GM12878 (cell line): ENCODE measurements at regions not wholly inside any gene's neighbourhood (a gene's known extent, or its start where the extent isn't known, plus 50 kb on each side); places are given as distances from the start of the nearest gene placed in this dataset.
"Not testable (repeated sequence)": the region's sequence is repeated elsewhere in the genome, so short reads cannot be mapped to it uniquely, and the experiment has no call there.

Source experiments
- ATAC-seq: fragments of 200-7000 bp; cut with Tn5 transposase; 3 replicates; pipeline ENCODE4 v1.9.1; 2020; ENCODE audit warnings: mild to moderate bottlenecking, moderate library complexity
- BruUV-seq: library from RNA; stranded (reverse); fragments of 400-500 nt; replicated peaks from 2 replicates; lab custom pipeline; 2021; lab: Mats Ljungman, UMichigan
- CTCF ChIA-PET: fragments of 300-600 bp; sonication (Branson Sonifier 250); formaldehyde crosslinking; extraction: SDS; loops from one replicate; lab custom pipeline; 2021; ENCODE audit warnings: inconsistent platforms; lab: Yijun Ruan, JAX
- POLR2A ChIA-PET: fragments of 350-600 bp; formaldehyde crosslinking; extraction: SDS; loops from one replicate; lab custom pipeline; 2021; ENCODE audit warnings: inconsistent platforms; lab: Charles Lee
- RAD21 ChIA-PET: fragments of 300-600 bp; sonication (Branson Sonifier 250); formaldehyde crosslinking; loops from one replicate; lab custom pipeline; 2023; ENCODE audit warnings: antibody characterized with exemption; ENCODE audit not compliant: unreplicated experiment; lab: Charles Lee
- SMC1A ChIA-PET: fragments of 300-600 bp; sonication (Branson Sonifier 250); formaldehyde crosslinking; loops from one replicate; lab custom pipeline; 2023; ENCODE audit not compliant: unreplicated experiment, uncharacterized antibody; lab: Charles Lee
- DNase-seq: peaks from one replicate; pipeline ENCODE4 v3.0.0-alpha.2; 2011; ENCODE audit warnings: low read depth, low spot score
- FAIRE-seq: peaks from 3 replicates; lab custom pipeline; 2011; peaks lifted over from hg19 to GRCh38; lab: Jason Lieb, UNC
- H2AFZ ChIP-seq: 2 replicates; pipeline ENCODE4 v1.6.0; 2011; ENCODE audit warnings: low read depth, low read length, control low read depth; ENCODE audit not compliant: control insufficient read depth
- H3K27ac ChIP-seq: 2 replicates; pipeline ENCODE4 v1.5.1; 2011; ENCODE audit warnings: control low read depth; ENCODE audit not compliant: control insufficient read depth, insufficient read depth
- H3K27me3 ChIP-seq, 2 experiments: replicated peaks in 1 of 2; 2 replicates each; pipeline versions ENCODE4 v1.6.0 to v1.6.1; 2011; ENCODE audit warnings: low read length in 1 of 2; ENCODE audit not compliant: control insufficient read depth in 2 of 2, insufficient read depth in 2 of 2
- H3K36me3 ChIP-seq, 2 experiments: 2 replicates each; pipeline ENCODE4 v1.5.1; 2011; ENCODE audit warnings: low read length in 1 of 2; ENCODE audit not compliant: control insufficient read depth in 2 of 2, insufficient read depth in 2 of 2
- H3K4me1 ChIP-seq: 2 replicates; pipeline ENCODE4 v1.6.1; 2011; ENCODE audit warnings: mild to moderate bottlenecking, low read length, moderate library complexity, mixed read lengths; ENCODE audit not compliant: control insufficient read depth, insufficient read depth
- H3K4me2 ChIP-seq: 2 replicates; pipeline ENCODE4 v1.6.0; 2011; ENCODE audit warnings: control low read depth; ENCODE audit not compliant: control insufficient read depth, insufficient read depth
- H3K4me3 ChIP-seq: fragments of 200-600 bp; sonication (generic); 2 replicates; pipeline ENCODE4 v1.5.1; 2016
- H3K79me2 ChIP-seq: 2 replicates; pipeline ENCODE4 v1.6.0; 2011; ENCODE audit warnings: low read length; ENCODE audit not compliant: control insufficient read depth, insufficient read depth
- H3K9ac ChIP-seq: 2 replicates; pipeline ENCODE4 v1.8.0; 2011; ENCODE audit warnings: low read length, control low read depth, mixed read lengths; ENCODE audit not compliant: control insufficient read depth, insufficient read depth
- H3K9me3 ChIP-seq: replicated peaks from 3 replicates; pipeline ENCODE4 v1.5.1; 2011; ENCODE audit warnings: mild to moderate bottlenecking, low read length; ENCODE audit not compliant: control insufficient read depth, insufficient read depth
- H4K20me1 ChIP-seq: 2 replicates; pipeline ENCODE4 v1.6.0; 2011; ENCODE audit not compliant: control insufficient read depth, insufficient read depth
- ATF3 ChIP-seq: IDR thresholded peaks from 2 replicates; pipeline ENCODE4 v1.6.1; 2011; ENCODE audit warnings: low read depth, mild to moderate bottlenecking, low read length, moderate library complexity, borderline replicate concordance; ENCODE audit errors: extremely low read depth
- BHLHE40 ChIP-seq, 2 experiments: fragments of 450-650 bp in 1 of 2; IDR thresholded peaks; 2 replicates each; pipeline ENCODE4 v1.6.1; 2011 to 2017; ENCODE audit warnings: low read depth in 2 of 2, borderline replicate concordance in 1 of 2, improper control_type of control experiment in 1 of 2, low read length in 1 of 2, mild to moderate bottlenecking in 1 of 2
- BMI1 ChIP-seq: fragments of 450-650 bp; IDR thresholded peaks from 2 replicates; pipeline ENCODE4 v1.6.1; 2016; ENCODE audit warnings: mild to moderate bottlenecking, moderate library complexity, borderline replicate concordance
- CTCF ChIP-seq, 3 experiments: IDR thresholded peaks in 2 of 3; conservative IDR thresholded peaks in 1 of 3; 2 replicates each; pipeline ENCODE4 v1.5.1; 2011; ENCODE audit warnings: low read depth in 3 of 3, low read length in 3 of 3, mild to moderate bottlenecking in 3 of 3, control low read depth in 2 of 3, moderate library complexity in 2 of 3, inconsistent platforms in 1 of 3, mixed read lengths in 1 of 3; ENCODE audit not compliant: control insufficient read depth in 2 of 3, insufficient read depth in 1 of 3; ENCODE audit errors: extremely low read depth in 1 of 3
- MLLT1 ChIP-seq: fragments of 450-650 bp; IDR thresholded peaks from 2 replicates; pipeline ENCODE4 v1.6.1; 2016; ENCODE audit warnings: mild to moderate bottlenecking
- NRF1 ChIP-seq: conservative IDR thresholded peaks from 2 replicates; pipeline ENCODE4 v1.6.1; 2011; ENCODE audit warnings: mild to moderate bottlenecking, low read depth, low read length, improper control_type of control experiment
- SKIL ChIP-seq: fragments of 450-650 bp; IDR thresholded peaks from 2 replicates; pipeline ENCODE4 v1.6.1; 2017; ENCODE audit warnings: mild to moderate bottlenecking, low read depth, inconsistent platforms; ENCODE audit not compliant: poor library complexity, severe bottlenecking
- SMAD5 ChIP-seq: IDR thresholded peaks from 2 replicates; pipeline ENCODE4 v1.6.1; 2016; ENCODE audit warnings: antibody characterized with exemption, low read depth
- SREBF1 ChIP-seq: IDR thresholded peaks from 2 replicates; pipeline ENCODE4 v1.6.1; 2012; ENCODE audit warnings: mild to moderate bottlenecking, low read length
- whole genome bisulfite sequencing: methylation state at CpG from one replicate; pipeline ENCODE4 v1.1.6; 2016; ENCODE audit warnings: low lambda C conversion rate; ENCODE audit not compliant: insufficient replicate concordance, insufficient coverage; ENCODE audit errors: missing lambda C conversion rate; 5-methylcytosine and 5-hydroxymethylcytosine counted together
- in situ Hi-C: fragments of 300-500 bp; cut with MboI; formaldehyde crosslinking; loops from 9 replicates; pipeline ENCODE4 v1.14.3; 2018; ENCODE audit warnings: mixed read lengths
- intact Hi-C: fragments of 100-400 bp; cut with micrococcal nuclease; formaldehyde crosslinking; loops from one replicate; pipeline ENCODE4 v1.14.2; 2022; ENCODE audit not compliant: unreplicated experiment

GRCh38 chr5:38631376-38631775 is 74.9 kb upstream of the LIFR start:
- H3K4me2 ChIP-seq, DNase-seq, H3K4me3 ChIP-seq, H3K36me3 ChIP-seq, H3K9ac ChIP-seq, H2AFZ ChIP-seq, CTCF ChIA-PET, RAD21 ChIA-PET, in situ Hi-C loops, SMC1A ChIA-PET, H3K4me1 ChIP-seq, ATAC-seq, intact Hi-C loops, H3K27ac ChIP-seq, H3K79me2 ChIP-seq, BruUV-seq, H3K9me3 ChIP-seq, FAIRE-seq, POLR2A ChIA-PET, H3K27me3 ChIP-seq, H4K20me1 ChIP-seq: not testable (repeated sequence)
- WGBS: 66% methylated on average over 24 of the region's 24 CpGs

GRCh38 chr5:38634568-38635369 is 78.3 kb upstream of the LIFR start:
- Histone ChIP-seq H3K27ac (no peak overlapping the region), H3K4me2 (no peak overlapping the region), H3K36me3 (no peaks in the 10 kb centered on the region), H2AFZ (no peak overlapping the region), H3K9me3 (no peaks in the 10 kb centered on the region; the same call in 2 of the 3 replicates), H3K4me1 (no peaks in the 10 kb centered on the region), H3K79me2 (no peaks in the 10 kb centered on the region), H3K4me3 (no peak overlapping the region), H3K27me3 (no peaks in the 10 kb centered on the region), H4K20me1 (no peaks in the 10 kb centered on the region), H3K9ac (no peak overlapping the region)
- RAD21 ChIA-PET: no interaction called here
- no TSS peak for BruUV-seq
- SMC1A ChIA-PET: interaction anchor here (0.7 kb wide), 1 partner anchor 232 kb away, joined by 3 read pairs; no protein-coding TSS in a partner anchor
- POLR2A ChIA-PET: interaction anchor here (0.7 kb wide), 1 partner anchor 104 kb away, joined by 6 read pairs; no protein-coding TSS in a partner anchor
- 17% methylated on average over 4 of the region's 4 CpGs for WGBS
- intact Hi-C loops (no loop called here), in situ Hi-C loops (no loop called here)
- ATAC-seq: no peak
- DNase-seq: no peak
- no peak for FAIRE-seq
- CTCF ChIA-PET: no interaction called here
- no peak for TF ChIP-seq SREBF1
- no peak for TF ChIP-seq ATF3
- no peak for TF ChIP-seq SMAD5
- TF ChIP-seq SKIL: no peak
- no peak for TF ChIP-seq NRF1
- no peak for TF ChIP-seq MLLT1
- no peak for TF ChIP-seq BMI1
- no peak for TF ChIP-seq BHLHE40 (IDR thresholded peaks at IDR 0.05; ENCODE audit: borderline replicate concordance in 1 of 2, low read depth in 2 of 2, low read length in 1 of 2)
- no peak for TF ChIP-seq CTCF (IDR thresholded peaks at IDR 0.05 in 2 of 3, conservative IDR thresholded peaks at IDR 0.05 in 1 of 3; ENCODE audit: control insufficient read depth in 2 of 3, extremely low read depth in 1 of 3, insufficient read depth in 1 of 3, low read depth in 3 of 3, low read length in 3 of 3)
